SU-DHL-6 (cell line): ENCODE measurements at regions not wholly inside any gene's neighbourhood (a gene's known extent, or its start where the extent isn't known, plus 50 kb on each side); places are given as distances from the start of the nearest gene placed in this dataset.

Experiments used
- CTCF ChIP-seq: fragments of 200-600 bp; sonication (generic); IDR thresholded peaks from one replicate; pipeline ENCODE4 v1.5.1; 2017; ENCODE audit warnings: antibody characterized with exemption, mild to moderate bottlenecking, low read length, moderate library complexity; ENCODE audit not compliant: insufficient read depth, poor library complexity, severe bottlenecking
- EZH2phosphoT487 ChIP-seq: fragments of 200-600 bp; sonication (generic), shearing (Covaris generic); conservative IDR thresholded peaks from 2 replicates; pipeline ENCODE4 v1.6.1; 2018; ENCODE audit warnings: mild to moderate bottlenecking, antibody characterized with exemption, low read length, moderate library complexity, mixed read lengths

- TF ChIP-seq CTCF = no peak
- no peak for TF ChIP-seq EZH2phosphoT487
These were observed 225.6 kb upstream of the MGMT start for GRCh38 chr10:129241461-129241860.
